ENCODE measurements at regions not wholly inside any gene's neighbourhood (a gene's known extent, or its start where the extent isn't known, plus 50 kb on each side); places are given as distances from the start of the nearest gene placed in this dataset.

GRCh38 chr9:107094370-107094769 lies 188.7 kb upstream of the RAD23B start:
- no peak for TF ChIP-seq CTCF (IDR thresholded peaks at IDR 0.05; ENCODE audit: low read depth, low read length, missing control alignments)
- H3K27ac ChIP-seq = no peak overlapping the region
- H3K4me3 ChIP-seq (ENCODE audit: low read depth, low read length) = no peak overlapping the region
- in situ Hi-C loops (cut with HindIII; ENCODE audit: low pct_ligation_motif_present, low sequenced_read_pairs) = no loop called here
- no peaks in the 10 kb centered on the region for H3K36me3 ChIP-seq (replicated peaks)
- no peak for DNase-seq
- no peaks in the 10 kb centered on the region for H3K27me3 ChIP-seq (replicated peaks)

- in situ Hi-C loops (cut with HindIII; ENCODE audit: low pct_ligation_motif_present, low sequenced_read_pairs) = no loop called here
- no peak for TF ChIP-seq CTCF (IDR thresholded peaks at IDR 0.05; ENCODE audit: low read depth, low read length, missing control alignments)
- H3K36me3 ChIP-seq (replicated peaks) = no peaks in the 10 kb centered on the region
- no peak for DNase-seq
- no peak overlapping the region for H3K4me3 ChIP-seq (ENCODE audit: low read depth, low read length)
- H3K27me3 ChIP-seq (replicated peaks) = no peaks in the 10 kb centered on the region
- H3K27ac ChIP-seq = no peak overlapping the region
Measured at GRCh38 chr9:107100591-107100990, 182.5 kb upstream of the RAD23B start.

GRCh38 chr9:107102011-107102410 lies 181.1 kb upstream of the RAD23B start:
- TF ChIP-seq CTCF (IDR thresholded peaks at IDR 0.05; ENCODE audit: low read depth, low read length, missing control alignments) = no peak
- in situ Hi-C loops (cut with HindIII; ENCODE audit: low pct_ligation_motif_present, low sequenced_read_pairs) = no loop called here
- no peak overlapping the region for H3K27ac ChIP-seq
- H3K4me3 ChIP-seq (ENCODE audit: low read depth, low read length) = no peak overlapping the region
- DNase-seq = no peak
- H3K36me3 ChIP-seq (replicated peaks) = no peaks in the 10 kb centered on the region
- H3K27me3 ChIP-seq (replicated peaks) = no peaks in the 10 kb centered on the region

- no peak overlapping the region for H3K4me3 ChIP-seq (ENCODE audit: low read depth, low read length)
- no peak for DNase-seq
- in situ Hi-C loops (cut with HindIII; ENCODE audit: low pct_ligation_motif_present, low sequenced_read_pairs) = no loop called here
- H3K27me3 ChIP-seq (replicated peaks) = no peaks in the 10 kb centered on the region
- TF ChIP-seq CTCF (IDR thresholded peaks at IDR 0.05; ENCODE audit: low read depth, low read length, missing control alignments) = no peak
- no peaks in the 10 kb centered on the region for H3K36me3 ChIP-seq (replicated peaks)
- H3K27ac ChIP-seq = no peak overlapping the region
Measured at GRCh38 chr9:107103621-107104020, 179.5 kb upstream of the RAD23B start.

- Histone ChIP-seq H3K27ac (no peak overlapping the region), H3K36me3 (replicated peaks) (no peaks in the 10 kb centered on the region), H3K27me3 (replicated peaks) (no peaks in the 10 kb centered on the region), H3K4me3 (ENCODE audit: low read depth, low read length) (no peak overlapping the region)
- no peak for DNase-seq
- no peak for TF ChIP-seq CTCF (IDR thresholded peaks at IDR 0.05; ENCODE audit: low read depth, low read length, missing control alignments)
- in situ Hi-C loops (cut with HindIII; ENCODE audit: low pct_ligation_motif_present, low sequenced_read_pairs) = no loop called here
Measured at GRCh38 chr9:107105784-107106183, 177.3 kb upstream of the RAD23B start.

- no peak for TF ChIP-seq CTCF (IDR thresholded peaks at IDR 0.05; ENCODE audit: low read depth, low read length, missing control alignments)
- no peak for DNase-seq
- H3K27me3 ChIP-seq (replicated peaks) = no peaks in the 10 kb centered on the region
- in situ Hi-C loops (cut with HindIII; ENCODE audit: low pct_ligation_motif_present, low sequenced_read_pairs) = no loop called here
- no peaks in the 10 kb centered on the region for H3K36me3 ChIP-seq (replicated peaks)
- H3K4me3 ChIP-seq (ENCODE audit: low read depth, low read length) = no peak overlapping the region
- no peak overlapping the region for H3K27ac ChIP-seq
Measured at GRCh38 chr9:107106416-107106815, 176.7 kb upstream of the RAD23B start.
